Body of pancreas (tissue), 4 donors: ENCODE measurements at regions not wholly inside any gene's neighbourhood (a gene's known extent, or its start where the extent isn't known, plus 50 kb on each side); places are given as distances from the start of the nearest gene placed in this dataset.

Experiments used
- ATAC-seq: fragments of 150-250 bp; one replicate; pipeline ENCODE4 v1.9.1; 2016
- DNase-seq, 4 donors: peaks; one replicate each; pipeline ENCODE4 v3.0.0-alpha.2; 2019
- H3K27ac ChIP-seq, 4 donors: fragments of 200-600 bp; sonication (generic); 1 replicate in 3 of 4; 2 replicates in 1 of 4; pipeline versions ENCODE4 v1.5.1 to v1.6.1; 2016 to 2019; ENCODE audit warnings: mild to moderate bottlenecking in 1 of 4, mixed read lengths in 1 of 4, moderate library complexity in 1 of 4
- H3K27me3 ChIP-seq, 2 donors: fragments of 200-600 bp; sonication (generic); one replicate each; pipeline ENCODE4 v1.6.0; 2016; ENCODE audit warnings: mild to moderate bottlenecking in 1 of 2
- H3K36me3 ChIP-seq, 2 donors: fragments of 200-600 bp; sonication (generic); replicated peaks in 1 of 2; 2 replicates each; pipeline ENCODE4 v1.5.1; 2016; ENCODE audit warnings: low read depth in 2 of 2; ENCODE audit not compliant: insufficient read depth in 1 of 2
- H3K4me1 ChIP-seq: fragments of 200-600 bp; sonication (generic); one replicate; pipeline ENCODE4 v1.6.0; 2016
- H3K4me3 ChIP-seq, 2 donors: fragments of 200-600 bp; sonication (generic); 1 replicate in 1 of 2; 2 replicates in 1 of 2; pipeline ENCODE4 v1.5.1; 2016 to 2019
- H3K9me3 ChIP-seq, 3 donors: fragments of 200-600 bp; sonication (generic); 1 replicate in 2 of 3; 2 replicates in 1 of 3; pipeline ENCODE4 v1.5.1; 2016
- CTCF ChIP-seq, 7 experiments: fragments of 450-650 bp in 4 of 7; fragments of 200-600 bp in 3 of 7; sonication (generic) in 3 of 7; IDR thresholded peaks; one replicate each; pipeline ENCODE4 v1.5.1; 2016 to 2019; ENCODE audit warnings: antibody characterized with exemption in 7 of 7
- POLR2A ChIP-seq, 3 donors: fragments of 450-650 bp; IDR thresholded peaks; one replicate each; pipeline ENCODE4 v1.6.1; 2016; ENCODE audit warnings: antibody characterized with exemption in 3 of 3, mild to moderate bottlenecking in 2 of 3
- WGBS, 2 donors: methylation state at CpG; one replicate each; pipeline ENCODE4 v1.1.5; 2017; 5-methylcytosine and 5-hydroxymethylcytosine counted together
- intact Hi-C: fragments of 100-400 bp; cut with DNase I; formaldehyde crosslinking; loops from one replicate; pipeline ENCODE4 v1.15.1; 2023

- ATAC-seq (no peak), DNase-seq (no peak)
- no peak overlapping the region for H3K27ac ChIP-seq
- H3K36me3 ChIP-seq: no peaks in the 10 kb centered on the region
- no peak for TF ChIP-seq CTCF (IDR thresholded peaks at IDR 0.05)
- no peak for TF ChIP-seq POLR2A (IDR thresholded peaks at IDR 0.05)
- 77 to 87% methylated on average over 9 of the region's 9 CpGs for WGBS, 2 donors
- no peaks in the 10 kb centered on the region for H3K27me3 ChIP-seq
- no peaks in the 10 kb centered on the region for H3K9me3 ChIP-seq
- H3K4me1 ChIP-seq: no peaks in the 10 kb centered on the region
- intact Hi-C loops: no loop called here
- H3K4me3 ChIP-seq: no peak overlapping the region
Observed at GRCh38 chr1:213324859-213325258, 273.8 kb downstream of the RPS6KC1 start.

- H3K27me3 ChIP-seq: no peaks in the 10 kb centered on the region
- TF ChIP-seq CTCF (IDR thresholded peaks at IDR 0.05): no peak
- TF ChIP-seq POLR2A (IDR thresholded peaks at IDR 0.05): no peak
- no peak overlapping the region for H3K4me3 ChIP-seq
- no peak for ATAC-seq
- WGBS, 2 donors: 73 to 74% methylated on average over 9 of the region's 9 CpGs
- H3K27ac ChIP-seq: no peak overlapping the region
- intact Hi-C loops: no loop called here
- H3K4me1 ChIP-seq: no peaks in the 10 kb centered on the region
- no peak for DNase-seq
- no peaks in the 10 kb centered on the region for H3K36me3 ChIP-seq
- H3K9me3 ChIP-seq: no peaks in the 10 kb centered on the region
Observed at GRCh38 chr1:213325482-213325881, 274.4 kb downstream of the RPS6KC1 start.

GRCh38 chr1:213326281-213327016 is 275.4 kb downstream of the RPS6KC1 start:
- Histone ChIP-seq H3K27ac (no peak overlapping the region), H3K9me3 (no peaks in the 10 kb centered on the region), H3K36me3 (no peaks in the 10 kb centered on the region), H3K4me1 (no peaks in the 10 kb centered on the region), H3K27me3 (no peaks in the 10 kb centered on the region), H3K4me3 (no peak overlapping the region)
- WGBS, 2 donors: 72 to 79% methylated on average over 2 of the region's 2 CpGs
- no peak for ATAC-seq
- no peak for DNase-seq
- intact Hi-C loops: no loop called here
- TF ChIP-seq POLR2A (IDR thresholded peaks at IDR 0.05) (no peak), CTCF (IDR thresholded peaks at IDR 0.05) (no peak)

- H3K27ac ChIP-seq: peak overlapping the region in 1 of 4 donors; percentile 16
- intact Hi-C loops: no loop called here
- no peak overlapping the region for H3K4me3 ChIP-seq
- ATAC-seq (peak; percentile 65), DNase-seq (peak; percentile 16 to 67 (median 26))
- no peaks in the 10 kb centered on the region for H3K9me3 ChIP-seq
- H3K27me3 ChIP-seq: no peaks in the 10 kb centered on the region
- no peaks in the 10 kb centered on the region for H3K36me3 ChIP-seq
- no peaks in the 10 kb centered on the region for H3K4me1 ChIP-seq
- TF ChIP-seq CTCF (IDR thresholded peaks at IDR 0.05) (no peak), POLR2A (IDR thresholded peaks at IDR 0.05) (no peak)
- 76 to 80% methylated on average over 5 of the region's 5 CpGs for WGBS, 2 donors
Observed at GRCh38 chr1:213327017-213327667, 276.1 kb downstream of the RPS6KC1 start.
